Esophagus squamous epithelium (tissue), 4 donors: ENCODE measurements at regions not wholly inside any gene's neighbourhood (a gene's known extent, or its start where the extent isn't known, plus 50 kb on each side); places are given as distances from the start of the nearest gene placed in this dataset.

ENCODE experiments used
- POLR2A ChIP-seq, 4 donors: fragments of 450-650 bp; IDR thresholded peaks; one replicate each; pipeline ENCODE4 v1.6.1; 2017; ENCODE audit warnings: antibody characterized with exemption in 4 of 4, mild to moderate bottlenecking in 4 of 4, moderate library complexity in 3 of 4
- TF ChIP-seq, protein P1 (sequence below), 6 experiments: fragments of 450-650 bp in 4 of 6; fragments of 200-600 bp in 2 of 6; sonication (generic) in 2 of 6; IDR thresholded peaks; one replicate each; pipeline ENCODE4 v1.5.1; 2016 to 2019; ENCODE audit warnings: antibody characterized with exemption in 6 of 6, mild to moderate bottlenecking in 4 of 6, moderate library complexity in 4 of 6

DNA sequence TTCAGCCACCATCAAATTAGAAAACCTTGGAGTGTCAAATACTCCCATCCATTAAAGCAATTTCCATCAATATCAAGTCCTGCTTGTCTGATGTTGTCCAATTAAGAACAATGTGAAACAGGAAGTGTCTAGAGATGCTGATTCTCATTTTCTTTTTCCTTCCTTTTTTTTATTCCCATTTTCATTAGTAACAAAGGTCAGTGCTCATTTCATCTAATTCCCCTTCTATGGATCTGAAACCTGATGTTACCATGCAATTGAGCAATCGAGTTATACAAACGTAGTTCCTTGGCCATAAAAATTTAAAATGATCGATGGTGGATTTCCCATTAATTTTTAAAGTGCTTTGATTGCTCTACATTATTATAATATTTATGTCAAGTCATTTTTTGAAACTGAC, 330.6 kb upstream of the ZC3H12C start:
- TF ChIP-seq, protein P1, sequence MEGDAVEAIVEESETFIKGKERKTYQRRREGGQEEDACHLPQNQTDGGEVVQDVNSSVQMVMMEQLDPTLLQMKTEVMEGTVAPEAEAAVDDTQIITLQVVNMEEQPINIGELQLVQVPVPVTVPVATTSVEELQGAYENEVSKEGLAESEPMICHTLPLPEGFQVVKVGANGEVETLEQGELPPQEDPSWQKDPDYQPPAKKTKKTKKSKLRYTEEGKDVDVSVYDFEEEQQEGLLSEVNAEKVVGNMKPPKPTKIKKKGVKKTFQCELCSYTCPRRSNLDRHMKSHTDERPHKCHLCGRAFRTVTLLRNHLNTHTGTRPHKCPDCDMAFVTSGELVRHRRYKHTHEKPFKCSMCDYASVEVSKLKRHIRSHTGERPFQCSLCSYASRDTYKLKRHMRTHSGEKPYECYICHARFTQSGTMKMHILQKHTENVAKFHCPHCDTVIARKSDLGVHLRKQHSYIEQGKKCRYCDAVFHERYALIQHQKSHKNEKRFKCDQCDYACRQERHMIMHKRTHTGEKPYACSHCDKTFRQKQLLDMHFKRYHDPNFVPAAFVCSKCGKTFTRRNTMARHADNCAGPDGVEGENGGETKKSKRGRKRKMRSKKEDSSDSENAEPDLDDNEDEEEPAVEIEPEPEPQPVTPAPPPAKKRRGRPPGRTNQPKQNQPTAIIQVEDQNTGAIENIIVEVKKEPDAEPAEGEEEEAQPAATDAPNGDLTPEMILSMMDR (IDR thresholded peaks at IDR 0.05) = no peak
- TF ChIP-seq POLR2A (IDR thresholded peaks at IDR 0.05) = no peak
